WTC11 (cell line): ENCODE measurements at regions not wholly inside any gene's neighbourhood (a gene's known extent, or its start where the extent isn't known, plus 50 kb on each side); places are given as distances from the start of the nearest gene placed in this dataset.

ENCODE experiments used
- ATAC-seq: fragments of 200-7000 bp; cut with Tn5 transposase; 2 replicates; pipeline ENCODE4 v1.10.0; 2021; ENCODE audit warnings: mild to moderate bottlenecking, moderate library complexity
- CTCF ChIA-PET: fragments of 300-600 bp; sonication (Branson Sonifier 250); formaldehyde crosslinking; loops from one replicate; lab custom pipeline; 2021; ENCODE audit warnings: antibody characterized with exemption; lab: Charles Lee
- POLR2A ChIA-PET: fragments of 350-600 bp; sonication (Branson Sonifier 250); formaldehyde crosslinking; loops from one replicate; lab custom pipeline; 2021; ENCODE audit warnings: antibody characterized with exemption; lab: Charles Lee
- DNase-seq: peaks from one replicate; pipeline ENCODE4 v3.0.0; 2021; ENCODE audit warnings: low spot score
- H3K27ac Mint-ChIP-seq: 2 replicates; pipeline ENCODE4 v1.8.0; 2021; ENCODE audit warnings: mixed read lengths
- H3K27me3 Mint-ChIP-seq: 2 replicates; pipeline ENCODE4 v1.8.0; 2021; ENCODE audit warnings: low read depth, mild to moderate bottlenecking, moderate library complexity, mixed read lengths
- H3K36me3 Mint-ChIP-seq: 2 replicates; pipeline ENCODE4 v1.8.0; 2021; ENCODE audit warnings: mixed read lengths
- H3K4me1 Mint-ChIP-seq: 2 replicates; pipeline ENCODE4 v1.8.0; 2022; ENCODE audit warnings: mixed read lengths
- H3K4me3 Mint-ChIP-seq: 2 replicates; pipeline ENCODE4 v1.8.0; 2021; ENCODE audit warnings: mild to moderate bottlenecking, moderate library complexity, mixed read lengths
- H3K9me3 Mint-ChIP-seq: 2 replicates; pipeline ENCODE4 v1.8.0; 2021; ENCODE audit warnings: mixed read lengths
- AFF4 ChIP-seq: sonication (generic); formaldehyde crosslinking; IDR thresholded peaks from 2 replicates; pipeline ENCODE4 v1.8.1; 2023; ENCODE audit warnings: mild to moderate bottlenecking, missing genetic modification reagents, borderline replicate concordance
- CBFB ChIP-seq: sonication (generic); formaldehyde crosslinking; IDR thresholded peaks from 2 replicates; pipeline ENCODE4 v1.8.1; 2022; ENCODE audit warnings: mild to moderate bottlenecking, low read depth, missing genetic modification reagents
- E2F5 ChIP-seq: sonication (generic); formaldehyde crosslinking; IDR thresholded peaks from 2 replicates; pipeline ENCODE4 v1.8.1; 2022; ENCODE audit warnings: mild to moderate bottlenecking, moderate library complexity, missing genetic modification reagents
- FOXP4 ChIP-seq: sonication (generic); formaldehyde crosslinking; IDR thresholded peaks from 2 replicates; pipeline ENCODE4 v1.8.0; 2022; ENCODE audit warnings: mild to moderate bottlenecking, missing genetic modification reagents
- MLX ChIP-seq: sonication (generic); formaldehyde crosslinking; IDR thresholded peaks from 2 replicates; pipeline ENCODE4 v1.8.1; 2023; ENCODE audit warnings: mild to moderate bottlenecking, missing genetic modification reagents, moderate library complexity
- MXD4 ChIP-seq: fragments of 250-450 bp; sonication (Bioruptor Pico); IDR thresholded peaks from 2 replicates; pipeline ENCODE4 v1.8.0; 2021; ENCODE audit warnings: mild to moderate bottlenecking, moderate library complexity, borderline replicate concordance
- NFATC4 ChIP-seq: fragments of 250-450 bp; sonication (Bioruptor Pico); IDR thresholded peaks from 2 replicates; pipeline ENCODE4 v1.9.0; 2021; ENCODE audit warnings: mild to moderate bottlenecking
- STAT6 ChIP-seq: sonication (generic); formaldehyde crosslinking; conservative IDR thresholded peaks from 2 replicates; pipeline ENCODE4 v1.8.1; 2023; ENCODE audit warnings: mild to moderate bottlenecking, low read depth, missing genetic modification reagents, moderate library complexity
- ZNF121 ChIP-seq: sonication (generic); formaldehyde crosslinking; IDR thresholded peaks from 2 replicates; pipeline ENCODE4 v1.8.0; 2023; ENCODE audit warnings: missing genetic modification reagents
- ZNF138 ChIP-seq: sonication (generic); formaldehyde crosslinking; conservative IDR thresholded peaks from 2 replicates; pipeline ENCODE4 v1.8.1; 2022; ENCODE audit warnings: mild to moderate bottlenecking, moderate library complexity, missing genetic modification reagents
- ZNF263 ChIP-seq: sonication (generic); formaldehyde crosslinking; IDR thresholded peaks from 2 replicates; pipeline ENCODE4 v1.8.1; 2022; ENCODE audit warnings: low read depth, mild to moderate bottlenecking, moderate library complexity, missing genetic modification reagents
- ZNF425 ChIP-seq: fragments of 250-450 bp; sonication (Bioruptor Pico); conservative IDR thresholded peaks from 2 replicates; pipeline ENCODE4 v1.9.0; 2021; ENCODE audit warnings: mild to moderate bottlenecking

- no peak for TF ChIP-seq AFF4 (CRISPR knock-in tag)
- no peak for TF ChIP-seq MXD4 (CRISPR knock-in tag)
Measured at GRCh38 chr2:145144131-145144728, 624.3 kb upstream of the ZEB2 start (continued).

- CTCF ChIA-PET, result no interaction called here
- DNase-seq, result no peak
- Mint-ChIP-seq H3K4me1 (peaks cover 3% of the 10 kb centered on the region; the same call in 1 of the 2 replicates), H3K36me3 (no peaks in the 10 kb centered on the region), H3K27me3 (no peaks in the 10 kb centered on the region), H3K4me3 (no peak overlapping the region), H3K9me3 (peaks cover 8% of the 10 kb centered on the region), H3K27ac (no peak overlapping the region)
- ATAC-seq, result no peak
- TF ChIP-seq ZNF263 (CRISPR knock-in tag) (no peak), CBFB (CRISPR knock-in tag) (no peak), STAT6 (no peak), E2F5 (CRISPR knock-in tag) (no peak), NFATC4 (CRISPR knock-in tag) (no peak), ZNF121 (no peak), MLX (CRISPR knock-in tag) (no peak), ZNF425 (CRISPR knock-in tag) (no peak), ZNF138 (CRISPR knock-in tag) (no peak), FOXP4 (CRISPR knock-in tag) (no peak)
- POLR2A ChIA-PET, result no interaction called here
Measured at GRCh38 chr2:145141981-145142380, 622.1 kb upstream of the ZEB2 start.
